ENCODE measurements at regions not wholly inside any gene's neighbourhood (a gene's known extent, or its start where the extent isn't known, plus 50 kb on each side); places are given as distances from the start of the nearest gene placed in this dataset.

- TF ChIP-seq FOXO4 (CRISPR knock-in tag; conservative IDR thresholded peaks at IDR 0.05) (0 out of 2 replicates have a peak, but pooled peaks have one; percentile 60), ZNF326 (CRISPR knock-in tag; IDR thresholded peaks at IDR 0.05; ENCODE audit: borderline replicate concordance) (no peak), ZNF792 (CRISPR knock-in tag; IDR thresholded peaks at IDR 0.05) (peak; percentile 97), NCOA2 (CRISPR knock-in tag; IDR thresholded peaks at IDR 0.05) (peak; percentile 94), FOXK1 (CRISPR knock-in tag; IDR thresholded peaks at IDR 0.05; ENCODE audit: borderline replicate concordance, low read depth) (peak; percentile 76; the same call in 1 of the 2 replicates), KLF6 (CRISPR knock-in tag; IDR thresholded peaks at IDR 0.05) (0 out of 2 replicates have a peak, but pooled peaks have one; percentile 56), CREM (IDR thresholded peaks at IDR 0.05) (peak; percentile 77), CREM (CRISPR knock-in tag; IDR thresholded peaks at IDR 0.05) (no peak), MIER2 (CRISPR knock-in tag; IDR thresholded peaks at IDR 0.05) (peak; percentile 65; the same call in 1 of the 2 replicates), ZFY (CRISPR knock-in tag; IDR thresholded peaks at IDR 0.05) (peak; percentile 63), SKIL (CRISPR knock-in tag; IDR thresholded peaks at IDR 0.05; ENCODE audit: borderline replicate concordance) (peak; percentile 75; the same call in 1 of the 2 replicates), JDP2 (CRISPR knock-in tag; IDR thresholded peaks at IDR 0.05; ENCODE audit: borderline replicate concordance) (no peak), HOXA3 (CRISPR knock-in tag; IDR thresholded peaks at IDR 0.05) (peak; percentile 37; the same call in 1 of the 2 replicates), MLX (CRISPR knock-in tag; IDR thresholded peaks at IDR 0.05) (peak; percentile 49; the same call in 1 of the 2 replicates), SAP130 (CRISPR knock-in tag; IDR thresholded peaks at IDR 0.05; ENCODE audit: low read depth) (peak; percentile 64), ZNF772 (CRISPR knock-in tag; IDR thresholded peaks at IDR 0.05) (0 out of 2 replicates have a peak, but pooled peaks have one; percentile 25), DDIT3 (CRISPR knock-in tag; IDR thresholded peaks at IDR 0.05) (no peak), GATAD1 (CRISPR knock-in tag; IDR thresholded peaks at IDR 0.05) (0 out of 2 replicates have a peak, but pooled peaks have one; percentile 17), ZNF333 (CRISPR knock-in tag; IDR thresholded peaks at IDR 0.05; ENCODE audit: borderline replicate concordance) (no peak), ZNF652 (CRISPR knock-in tag; IDR thresholded peaks at IDR 0.05; ENCODE audit: borderline replicate concordance, low read depth) (peak; percentile 24; the same call in 1 of the 2 replicates), ZNF30 (CRISPR knock-in tag; IDR thresholded peaks at IDR 0.05) (no peak), ISL2 (CRISPR knock-in tag; IDR thresholded peaks at IDR 0.05) (peak; percentile 96), ATF1 (CRISPR knock-in tag; IDR thresholded peaks at IDR 0.05) (peak; percentile 50; the same call in 1 of the 2 replicates), TBX3 (IDR thresholded peaks at IDR 0.05; ENCODE audit: borderline replicate concordance) (peak; percentile 37; the same call in 1 of the 2 replicates), NPAS2 (CRISPR knock-in tag; IDR thresholded peaks at IDR 0.05; ENCODE audit: borderline replicate concordance) (no peak), ZNF850 (CRISPR knock-in tag; conservative IDR thresholded peaks at IDR 0.05) (no peak), LBX2 (CRISPR knock-in tag; IDR thresholded peaks at IDR 0.05; ENCODE audit: borderline replicate concordance) (no peak)
These were observed 398.3 kb downstream of the SEC16B start (continued) for GRCh38 chr1:177571485-177572076.

Measured in HepG2 (cell line).